NCI-H146 (cell line): ENCODE measurements at regions not wholly inside any gene's neighbourhood (a gene's known extent, or its start where the extent isn't known, plus 50 kb on each side); places are given as distances from the start of the nearest gene placed in this dataset.
"Not testable (repeated sequence)": the region's sequence is repeated elsewhere in the genome, so short reads cannot be mapped to it uniquely, and the experiment has no call there.

Source experiments
- DNase-seq: peaks from one replicate; lab custom pipeline; 2025; lab: John Stamatoyannopoulos, UW

GRCh38 chr13:80074143-80074752, 266.7 kb downstream of the SPRY2 start:
- DNase-seq = no peak

DNA sequence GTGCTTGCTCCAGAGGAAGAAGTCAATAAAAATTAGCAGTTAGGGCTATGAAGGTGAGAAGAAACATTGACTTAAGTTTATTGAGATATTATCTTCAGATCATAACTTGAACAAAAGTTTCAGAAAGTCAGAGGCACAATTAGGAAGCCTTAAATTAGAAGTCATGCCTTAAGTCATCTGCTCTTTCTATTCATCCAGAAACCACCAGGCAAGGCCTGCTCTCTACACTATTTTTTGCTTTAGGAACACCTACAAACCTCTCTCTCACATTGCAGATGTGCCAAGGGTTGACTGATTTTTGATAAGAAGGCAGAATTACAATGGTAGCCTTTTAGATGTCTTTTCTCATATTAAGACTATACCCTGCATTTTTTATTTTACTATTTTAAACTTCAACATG, 268.7 kb downstream of the SPRY2 start:
- no peak for DNase-seq

- DNase-seq = peak; percentile 8
Measured at GRCh38 chr13:80070024-80070703, 270.8 kb downstream of the SPRY2 start.

- DNase-seq = no peak
Measured at GRCh38 chr13:80069374-80069773, 271.6 kb downstream of the SPRY2 start.

DNA sequence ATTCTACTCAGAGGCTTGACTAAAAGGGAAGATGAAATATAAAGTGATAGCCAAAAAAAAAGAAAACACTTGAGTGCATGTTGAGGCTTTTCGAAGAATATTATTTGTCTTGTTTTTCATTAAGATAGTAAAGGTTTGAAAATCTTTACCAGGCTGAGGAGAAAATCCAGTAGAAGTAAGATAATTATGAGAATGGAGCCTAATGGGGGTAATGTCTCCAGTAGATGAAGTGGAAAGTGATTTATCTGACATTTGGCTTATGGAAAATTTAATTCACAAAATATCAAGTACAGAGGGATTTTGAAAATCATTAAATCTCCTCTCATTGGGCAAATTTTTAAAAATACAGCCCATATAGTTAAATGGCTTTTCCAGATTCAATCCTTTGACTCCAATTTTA, 274.9 kb downstream of the SPRY2 start:
- no peak for DNase-seq

- not testable (repeated sequence) for DNase-seq
Measured at GRCh38 chr13:80062416-80062815, 278.5 kb downstream of the SPRY2 start.

- no peak for DNase-seq
Measured at GRCh38 chr13:80059789-80060188, 281.1 kb downstream of the SPRY2 start.

DNA sequence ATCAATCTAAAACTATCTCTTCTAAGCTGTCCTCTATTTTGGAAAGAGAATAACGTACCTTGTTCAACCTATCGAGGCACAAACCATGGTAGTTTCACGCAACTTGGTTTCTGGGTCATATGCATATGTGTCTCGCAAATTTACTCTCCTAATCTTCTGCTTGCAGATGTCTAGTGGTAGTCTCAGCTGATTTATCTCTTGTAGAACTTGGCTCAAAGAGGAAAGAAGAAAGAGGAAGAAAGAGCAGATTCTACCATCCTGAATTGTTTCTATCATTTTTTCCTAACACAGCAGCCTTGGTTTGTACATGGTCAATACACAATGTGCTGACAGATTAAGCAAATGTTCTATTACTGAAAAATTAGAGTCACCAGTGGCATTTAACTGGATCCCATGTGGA, 282.3 kb downstream of the SPRY2 start:
- no peak for DNase-seq

- DNase-seq = no peak
Measured at GRCh38 chr13:80055847-80056246, 285.1 kb downstream of the SPRY2 start.

- no peak for DNase-seq
Measured at GRCh38 chr13:80054806-80055205, 286.1 kb downstream of the SPRY2 start.

DNA sequence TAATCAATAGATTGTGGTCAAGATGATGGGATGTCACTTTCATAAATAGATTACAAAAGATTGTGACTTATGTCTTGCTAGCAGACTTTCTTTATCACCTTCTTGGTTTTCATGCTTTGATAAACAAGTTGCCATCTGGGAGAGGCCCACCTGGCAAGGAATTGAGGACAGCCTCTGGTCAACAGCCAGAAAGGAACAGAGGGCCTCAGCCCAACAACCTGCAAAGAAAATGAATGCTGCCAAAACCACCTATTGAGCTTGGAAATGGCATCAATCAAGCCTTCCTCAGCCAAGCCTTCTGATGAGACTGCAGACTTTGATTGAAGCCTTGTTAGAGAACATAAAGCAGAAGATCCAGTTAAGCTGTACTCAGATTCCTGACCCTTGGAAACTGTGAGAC, 288.6 kb downstream of the SPRY2 start:
- no peak for DNase-seq

DNA sequence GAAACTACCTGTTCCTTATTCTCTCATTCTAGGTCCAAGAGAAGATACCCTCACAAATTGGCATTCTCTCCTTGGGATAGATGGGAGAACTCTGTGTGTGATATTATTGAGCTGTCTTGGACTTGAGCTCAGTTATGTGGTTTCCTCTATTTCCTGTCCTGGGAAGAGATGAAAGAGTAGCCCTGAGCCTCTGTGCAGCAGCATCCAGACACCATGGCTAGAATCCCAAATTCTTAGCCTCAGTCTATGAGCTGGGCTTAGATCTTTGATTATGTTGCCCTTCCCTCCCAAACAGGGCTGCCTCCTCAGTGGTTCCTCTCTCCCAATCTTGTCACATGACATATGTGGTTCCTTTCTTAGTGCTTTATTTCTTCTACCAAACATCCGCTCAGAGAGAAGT, 290.7 kb downstream of the SPRY2 start:
- DNase-seq = no peak

GRCh38 chr13:80048802-80049201, 292.1 kb downstream of the SPRY2 start:
- no peak for DNase-seq

GRCh38 chr13:80048030-80048429, 292.9 kb downstream of the SPRY2 start:
- DNase-seq = no peak

DNA sequence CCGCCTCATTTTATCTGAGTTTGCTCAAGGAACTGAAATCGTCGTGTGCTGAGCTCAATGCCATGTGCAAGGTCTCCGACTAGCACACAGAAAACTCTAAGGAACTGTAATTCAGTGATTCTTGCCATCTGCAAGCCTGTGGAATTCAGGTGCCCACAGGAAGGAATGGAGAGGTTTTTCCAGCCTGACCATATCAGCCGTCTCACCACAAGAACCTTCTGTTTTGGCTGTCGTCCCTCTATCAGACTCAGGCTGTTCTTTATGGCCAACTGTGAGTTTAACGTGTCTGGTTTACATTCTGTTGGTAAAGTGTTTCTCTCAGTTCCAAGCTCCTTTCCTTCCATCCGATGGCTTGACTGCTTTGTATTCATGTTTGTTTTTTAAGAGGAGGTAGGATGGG, 293.5 kb downstream of the SPRY2 start:
- DNase-seq = no peak

DNA sequence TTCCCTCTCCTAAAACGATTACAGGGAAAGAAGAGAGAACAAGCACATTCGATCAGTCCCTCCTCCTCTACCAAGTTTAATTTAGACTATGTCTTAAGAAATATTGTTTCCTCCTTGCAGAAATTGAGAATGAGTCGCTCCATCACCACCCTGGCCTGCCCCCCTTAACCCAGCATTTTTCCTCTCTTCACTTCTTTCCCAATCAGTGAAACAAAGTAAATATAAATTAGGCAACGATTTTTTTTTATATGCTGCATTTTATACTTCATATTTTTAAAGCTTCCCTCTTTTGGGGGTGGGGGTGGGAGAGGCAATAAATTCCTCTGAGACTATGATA, 300.0 kb downstream of the SPRY2 start:
- no peak for DNase-seq

GRCh38 chr13:80040196-80040980, 300.5 kb downstream of the SPRY2 start:
- no peak for DNase-seq

- no peak for DNase-seq
Measured at GRCh38 chr13:80039000-80039399, 301.9 kb downstream of the SPRY2 start.

- DNase-seq = no peak
Measured at GRCh38 chr13:80038371-80038770, 302.6 kb downstream of the SPRY2 start.

- DNase-seq = no peak
Measured at GRCh38 chr13:80037505-80037888, 303.4 kb downstream of the SPRY2 start.

DNA sequence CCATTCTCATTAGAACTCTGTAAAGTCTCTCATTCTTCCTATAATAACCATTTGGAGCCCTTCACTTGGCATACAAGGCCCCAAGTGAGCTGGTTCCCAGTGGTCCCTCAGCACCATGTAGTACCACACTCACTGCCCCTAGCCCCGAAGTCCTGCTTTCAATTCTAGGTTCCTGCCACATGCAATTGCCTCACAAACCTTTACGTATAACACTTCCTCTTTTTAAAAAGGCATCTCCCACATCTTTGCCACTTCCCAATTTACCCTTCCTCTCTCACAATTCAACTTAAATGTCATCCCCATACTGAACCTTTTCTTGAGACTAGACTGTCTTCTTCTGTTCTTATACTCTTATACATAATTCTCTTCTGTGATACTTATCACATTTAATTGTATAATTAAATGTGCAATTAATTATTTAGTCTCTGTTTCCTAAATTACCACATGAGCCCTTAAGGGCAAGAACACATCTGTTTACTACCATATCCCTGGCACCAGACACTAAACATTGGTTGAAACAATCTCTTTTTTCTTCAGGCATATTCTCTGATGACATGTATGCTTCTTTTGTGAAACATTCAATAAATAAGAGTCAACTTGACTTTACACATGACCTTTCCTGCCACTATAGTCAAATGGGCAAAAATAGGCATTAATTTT, 304.0 kb downstream of the SPRY2 start:
- no peak for DNase-seq

DNA sequence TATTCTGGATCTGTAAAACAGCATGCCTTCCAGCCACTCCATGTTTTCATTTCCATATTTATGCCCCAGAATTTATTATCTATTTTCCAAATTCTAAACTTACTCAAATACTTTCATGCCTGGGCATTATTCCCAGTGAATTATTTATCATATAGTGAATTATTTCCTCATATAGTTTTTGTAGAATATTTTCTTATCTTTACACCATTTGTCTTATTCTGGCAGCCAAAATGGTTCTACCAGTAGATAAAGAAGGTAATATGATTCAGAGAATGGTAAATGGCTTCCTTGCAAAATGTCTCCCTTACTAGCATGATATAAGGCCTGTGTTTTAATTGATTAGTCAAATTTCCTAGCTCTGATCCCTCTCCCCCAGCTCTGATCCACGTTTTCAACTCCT, 305.8 kb downstream of the SPRY2 start:
- no peak for DNase-seq

DNA sequence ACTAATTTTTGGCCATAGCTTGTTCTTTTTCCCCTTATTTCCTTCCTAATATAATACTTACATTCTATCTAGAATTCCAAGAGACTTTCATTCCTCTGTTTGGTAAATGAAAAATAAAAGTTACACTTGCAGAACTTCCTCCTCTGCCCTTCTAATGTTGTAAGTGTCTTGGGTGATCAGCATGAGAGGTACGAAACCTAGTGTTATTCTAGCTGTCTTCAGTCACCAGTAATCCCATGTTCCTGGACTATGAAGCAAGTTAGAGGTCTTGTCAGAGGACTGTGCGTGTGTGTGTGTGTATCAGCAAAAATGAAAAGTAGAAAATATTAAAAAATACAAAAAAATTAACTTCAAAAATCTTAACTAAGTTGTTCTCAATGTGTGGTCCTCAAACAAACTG, 307.0 kb downstream of the SPRY2 start:
- no peak for DNase-seq
